GM20000 (cell line): ENCODE measurements at regions not wholly inside any gene's neighbourhood (a gene's known extent, or its start where the extent isn't known, plus 50 kb on each side); places are given as distances from the start of the nearest gene placed in this dataset.

Experiments
- DNase-seq: peaks from one replicate; pipeline ENCODE4 v3.0.0; 2012; ENCODE audit warnings: low spot score
- CTCF ChIP-seq: IDR thresholded peaks from 2 replicates; pipeline ENCODE4 v1.5.1; 2012; ENCODE audit warnings: mild to moderate bottlenecking, control low read depth; ENCODE audit errors: extremely low read depth, missing control alignments

GRCh38 chr11:95453616-95454171, 222.7 kb upstream of the SESN3 start:
- TF ChIP-seq CTCF, result no peak
- no peak for DNase-seq

- TF ChIP-seq CTCF, result no peak
Observed at GRCh38 chr11:95451682-95452081, 220.7 kb upstream of the SESN3 start.

GRCh38 chr11:95451261-95451660, 220.3 kb upstream of the SESN3 start:
- DNase-seq, result no peak
- no peak for TF ChIP-seq CTCF

More at GRCh38 chr11:95451682-95452081, 220.7 kb upstream of the SESN3 start:
- no peak for DNase-seq

GRCh38 chr11:95450547-95451123, 219.6 kb upstream of the SESN3 start:
- TF ChIP-seq CTCF, result no peak
- DNase-seq, result no peak

GRCh38 chr11:95445746-95446333, 214.8 kb upstream of the SESN3 start:
- no peak for TF ChIP-seq CTCF

GRCh38 chr11:95444309-95445241, 213.6 kb upstream of the SESN3 start:
- no peak for TF ChIP-seq CTCF
- no peak for DNase-seq

More at GRCh38 chr11:95445746-95446333, 214.8 kb upstream of the SESN3 start:
- no peak for DNase-seq
